ENCODE measurements at regions not wholly inside any gene's neighbourhood (a gene's known extent, or its start where the extent isn't known, plus 50 kb on each side); places are given as distances from the start of the nearest gene placed in this dataset.

DNA sequence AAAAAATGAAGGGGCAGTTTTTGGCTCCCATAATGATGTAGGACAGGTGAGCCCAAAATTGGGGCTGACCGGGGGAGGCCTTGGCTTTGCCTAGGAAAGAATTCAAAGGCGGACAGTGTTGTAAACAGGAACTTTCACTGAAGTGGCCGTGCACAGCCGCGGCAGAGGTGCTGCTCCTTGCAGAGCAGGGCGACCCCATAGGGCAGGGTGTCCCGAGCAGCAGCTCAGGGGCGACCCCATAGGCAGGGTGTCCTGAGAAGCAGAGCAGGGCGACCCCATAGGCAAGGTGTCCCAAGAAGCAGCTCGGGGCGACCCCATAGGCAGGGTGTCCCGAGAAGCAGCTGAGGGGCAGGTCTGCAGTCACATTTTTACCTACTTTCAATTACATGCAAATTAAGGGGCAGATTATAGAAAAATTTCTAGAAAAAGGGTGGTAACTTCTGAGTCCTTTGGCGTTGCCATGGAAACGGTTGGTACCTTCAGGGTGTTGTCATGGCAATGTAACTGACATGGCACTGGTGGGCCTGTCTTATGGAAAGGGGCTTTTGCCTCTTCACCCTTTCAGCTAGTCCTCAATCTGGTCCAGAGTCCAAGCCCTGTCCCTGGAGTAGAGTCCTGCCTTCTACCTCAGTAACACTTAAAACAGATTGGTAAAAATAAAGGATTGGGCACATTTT, 134.5 kb downstream of the FBXO15 start:
- no peak overlapping the region for H3K9ac ChIP-seq (ENCODE audit: insufficient read depth, low read length)
- no peaks in the 10 kb centered on the region for H3K9me3 ChIP-seq (ENCODE audit: control insufficient read depth, insufficient read depth, low read depth, low read length)
- H3K27ac ChIP-seq (ENCODE audit: insufficient read depth, low read length) = no peak overlapping the region
- H3K27me3 ChIP-seq (ENCODE audit: control insufficient read depth, insufficient read depth, low read length) = no peaks in the 10 kb centered on the region
- no peak overlapping the region for H3K4me3 ChIP-seq (replicated peaks in 1 of 4; ENCODE audit: control extremely low read depth in 1 of 4, insufficient read depth in 1 of 4, low read depth in 3 of 4, low read length in 4 of 4)
- no peaks in the 10 kb centered on the region for H3K36me3 ChIP-seq (ENCODE audit: control insufficient read depth, insufficient read depth, low read length)
- DNase-seq (ENCODE audit: low read depth in 2 of 2) = no peak
- H3K4me1 ChIP-seq (ENCODE audit: control insufficient read depth, extremely low read depth, insufficient read depth, low read length) = no peaks in the 10 kb centered on the region
- no peak overlapping the region for H3K4me2 ChIP-seq (ENCODE audit: extremely low read depth, insufficient read depth, low read length)
- TF ChIP-seq EZH2 (IDR thresholded peaks at IDR 0.05; ENCODE audit: low read length, missing control alignments) = no peak
- TF ChIP-seq, protein P1, sequence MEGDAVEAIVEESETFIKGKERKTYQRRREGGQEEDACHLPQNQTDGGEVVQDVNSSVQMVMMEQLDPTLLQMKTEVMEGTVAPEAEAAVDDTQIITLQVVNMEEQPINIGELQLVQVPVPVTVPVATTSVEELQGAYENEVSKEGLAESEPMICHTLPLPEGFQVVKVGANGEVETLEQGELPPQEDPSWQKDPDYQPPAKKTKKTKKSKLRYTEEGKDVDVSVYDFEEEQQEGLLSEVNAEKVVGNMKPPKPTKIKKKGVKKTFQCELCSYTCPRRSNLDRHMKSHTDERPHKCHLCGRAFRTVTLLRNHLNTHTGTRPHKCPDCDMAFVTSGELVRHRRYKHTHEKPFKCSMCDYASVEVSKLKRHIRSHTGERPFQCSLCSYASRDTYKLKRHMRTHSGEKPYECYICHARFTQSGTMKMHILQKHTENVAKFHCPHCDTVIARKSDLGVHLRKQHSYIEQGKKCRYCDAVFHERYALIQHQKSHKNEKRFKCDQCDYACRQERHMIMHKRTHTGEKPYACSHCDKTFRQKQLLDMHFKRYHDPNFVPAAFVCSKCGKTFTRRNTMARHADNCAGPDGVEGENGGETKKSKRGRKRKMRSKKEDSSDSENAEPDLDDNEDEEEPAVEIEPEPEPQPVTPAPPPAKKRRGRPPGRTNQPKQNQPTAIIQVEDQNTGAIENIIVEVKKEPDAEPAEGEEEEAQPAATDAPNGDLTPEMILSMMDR (conservative IDR thresholded peaks at IDR 0.05 in 1 of 2, IDR thresholded peaks at IDR 0.05 in 1 of 2; ENCODE audit: low read depth in 1 of 2, low read length in 2 of 2) = no peak
- H2AFZ ChIP-seq (ENCODE audit: low read length) = no peak overlapping the region
- H4K20me1 ChIP-seq (ENCODE audit: control insufficient read depth, extremely low read depth, insufficient read depth, low read length) = no peaks in the 10 kb centered on the region
- H3K79me2 ChIP-seq (ENCODE audit: control insufficient read depth, insufficient read depth, low read length) = no peaks in the 10 kb centered on the region

DNA sequence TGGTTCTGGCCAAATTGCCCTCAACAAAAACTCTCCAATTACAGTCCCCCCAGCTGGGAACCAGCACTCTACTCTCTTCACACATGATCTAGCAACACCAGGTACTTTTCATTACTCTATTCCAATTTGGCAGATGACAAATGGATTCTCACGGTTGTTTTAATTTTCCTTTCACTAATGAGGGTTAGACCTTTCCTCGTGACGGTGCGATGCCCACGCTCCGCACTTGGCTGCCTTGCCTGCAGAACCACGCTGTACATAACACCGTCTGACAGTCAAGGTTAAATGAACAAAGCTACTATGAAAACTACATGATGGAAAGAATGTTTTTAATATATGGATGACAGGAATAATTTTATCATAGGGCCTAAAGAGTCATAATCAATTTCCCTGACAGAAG, 141.5 kb downstream of the FBXO15 start:
- Histone ChIP-seq H3K27me3 (ENCODE audit: control insufficient read depth, insufficient read depth, low read length) (no peaks in the 10 kb centered on the region), H2AFZ (ENCODE audit: low read length) (no peak overlapping the region), H3K9me3 (ENCODE audit: control insufficient read depth, insufficient read depth, low read depth, low read length) (no peaks in the 10 kb centered on the region), H4K20me1 (ENCODE audit: control insufficient read depth, extremely low read depth, insufficient read depth, low read length) (no peaks in the 10 kb centered on the region), H3K4me1 (ENCODE audit: control insufficient read depth, extremely low read depth, insufficient read depth, low read length) (no peaks in the 10 kb centered on the region), H3K4me2 (ENCODE audit: extremely low read depth, insufficient read depth, low read length) (no peak overlapping the region), H3K79me2 (ENCODE audit: control insufficient read depth, insufficient read depth, low read length) (no peaks in the 10 kb centered on the region), H3K9ac (ENCODE audit: insufficient read depth, low read length) (no peak overlapping the region), H3K36me3 (ENCODE audit: control insufficient read depth, insufficient read depth, low read length) (no peaks in the 10 kb centered on the region), H3K27ac (ENCODE audit: insufficient read depth, low read length) (no peak overlapping the region), H3K4me3 (replicated peaks in 1 of 4; ENCODE audit: control extremely low read depth in 1 of 4, insufficient read depth in 1 of 4, low read depth in 3 of 4, low read length in 4 of 4) (no peak overlapping the region)
- TF ChIP-seq, protein P1 (conservative IDR thresholded peaks at IDR 0.05 in 1 of 2, IDR thresholded peaks at IDR 0.05 in 1 of 2; ENCODE audit: low read depth in 1 of 2, low read length in 2 of 2) = no peak
- TF ChIP-seq EZH2 (IDR thresholded peaks at IDR 0.05; ENCODE audit: low read length, missing control alignments) = no peak
- no peak for DNase-seq (ENCODE audit: low read depth in 2 of 2)

DNA sequence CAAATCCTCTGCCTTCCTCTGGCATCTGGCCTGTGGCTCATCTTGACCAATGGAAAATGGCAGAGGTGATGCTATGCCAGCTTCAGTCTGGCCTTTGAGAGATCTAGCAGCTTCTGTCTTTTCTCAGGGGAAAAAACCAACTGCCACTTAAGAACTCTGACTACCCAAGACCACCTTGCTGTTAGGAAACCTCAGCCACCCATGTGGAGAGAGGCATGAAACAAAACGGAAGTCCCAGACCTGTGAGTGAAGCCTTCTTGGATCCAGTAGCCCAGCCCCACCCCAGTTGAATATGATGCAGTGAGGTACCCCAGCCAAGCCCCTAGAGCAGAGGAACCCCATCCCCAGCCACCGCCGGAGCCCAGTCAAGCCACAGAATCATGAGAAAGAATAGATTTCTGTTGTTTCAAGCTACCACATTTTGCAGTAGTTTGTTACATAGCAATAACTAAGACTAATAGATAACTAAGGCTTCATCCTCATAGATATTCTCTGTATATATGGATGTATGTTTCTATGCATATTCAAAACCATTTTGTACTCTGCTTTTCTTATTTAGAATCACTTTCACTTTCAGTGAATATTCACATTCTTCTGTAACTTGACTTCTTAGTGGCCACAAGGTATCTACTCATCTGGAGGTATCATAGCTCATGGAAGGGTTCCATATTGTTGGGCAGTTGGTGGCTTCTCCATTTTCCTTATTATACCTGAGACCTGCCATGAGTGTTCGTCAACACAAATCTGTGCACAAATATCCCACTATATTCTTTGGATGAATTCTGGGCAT, 142.1 kb downstream of the FBXO15 start:
- H2AFZ ChIP-seq (ENCODE audit: low read length) = no peak overlapping the region
- no peaks in the 10 kb centered on the region for H3K4me1 ChIP-seq (ENCODE audit: control insufficient read depth, extremely low read depth, insufficient read depth, low read length)
- H3K27me3 ChIP-seq (ENCODE audit: control insufficient read depth, insufficient read depth, low read length) = no peaks in the 10 kb centered on the region
- no peaks in the 10 kb centered on the region for H4K20me1 ChIP-seq (ENCODE audit: control insufficient read depth, extremely low read depth, insufficient read depth, low read length)
- TF ChIP-seq, protein P1 (conservative IDR thresholded peaks at IDR 0.05 in 1 of 2, IDR thresholded peaks at IDR 0.05 in 1 of 2; ENCODE audit: low read depth in 1 of 2, low read length in 2 of 2) = no peak
- TF ChIP-seq EZH2 (IDR thresholded peaks at IDR 0.05; ENCODE audit: low read length, missing control alignments) = no peak
- no peak for DNase-seq (ENCODE audit: low read depth in 2 of 2)
- H3K79me2 ChIP-seq (ENCODE audit: control insufficient read depth, insufficient read depth, low read length) = no peaks in the 10 kb centered on the region
- H3K4me3 ChIP-seq (replicated peaks in 1 of 4; ENCODE audit: control extremely low read depth in 1 of 4, insufficient read depth in 1 of 4, low read depth in 3 of 4, low read length in 4 of 4) = no peak overlapping the region
- H3K27ac ChIP-seq (ENCODE audit: insufficient read depth, low read length) = no peak overlapping the region
- H3K4me2 ChIP-seq (ENCODE audit: extremely low read depth, insufficient read depth, low read length) = no peak overlapping the region
- no peaks in the 10 kb centered on the region for H3K9me3 ChIP-seq (ENCODE audit: control insufficient read depth, insufficient read depth, low read depth, low read length)
- H3K9ac ChIP-seq (ENCODE audit: insufficient read depth, low read length) = no peak overlapping the region
- H3K36me3 ChIP-seq (ENCODE audit: control insufficient read depth, insufficient read depth, low read length) = no peaks in the 10 kb centered on the region

All from fibroblast of lung (primary cell).